Mesenchymal stem cell (in vitro differentiated cells and primary cell): ENCODE measurements at regions not wholly inside any gene's neighbourhood (a gene's known extent, or its start where the extent isn't known, plus 50 kb on each side); places are given as distances from the start of the nearest gene placed in this dataset.

ENCODE experiments used
- DNase-seq: peaks from one replicate; pipeline ENCODE4 v3.0.0-alpha.2; 2013
- H2AFZ ChIP-seq: one replicate; pipeline ENCODE4 v1.6.1; 2013; ENCODE audit warnings: low read depth, mild to moderate bottlenecking, control low read depth, inconsistent platforms, low read length, moderate library complexity
- H2AK5ac ChIP-seq: 2 replicates; pipeline ENCODE4 v1.6.1; 2013; ENCODE audit warnings: low read length, moderate library complexity, mild to moderate bottlenecking, inconsistent platforms; ENCODE audit not compliant: severe bottlenecking
- H2BK120ac ChIP-seq: one replicate; pipeline ENCODE4 v1.6.1; 2013; ENCODE audit warnings: low read depth, mild to moderate bottlenecking, inconsistent platforms, low read length, moderate library complexity
- H2BK12ac ChIP-seq, 2 experiments: one replicate each; pipeline ENCODE4 v1.6.1; 2013; ENCODE audit warnings: inconsistent platforms in 2 of 2, low read length in 2 of 2, mild to moderate bottlenecking in 2 of 2, moderate library complexity in 2 of 2, control low read depth in 1 of 2
- H2BK15ac ChIP-seq: one replicate; pipeline ENCODE4 v1.6.1; 2013; ENCODE audit warnings: mild to moderate bottlenecking, low read depth, inconsistent platforms; ENCODE audit not compliant: poor library complexity, severe bottlenecking
- H2BK5ac ChIP-seq: 2 replicates; pipeline ENCODE4 v1.6.1; 2013; ENCODE audit warnings: low read depth, mild to moderate bottlenecking, low read length, control low read depth, inconsistent platforms; ENCODE audit not compliant: poor library complexity, severe bottlenecking
- H3K14ac ChIP-seq, 2 experiments: one replicate each; pipeline ENCODE4 v1.6.1; 2013; ENCODE audit warnings: inconsistent platforms in 2 of 2, low read length in 2 of 2, control low read depth in 1 of 2, mild to moderate bottlenecking in 1 of 2, moderate library complexity in 1 of 2
- H3K18ac ChIP-seq, 2 experiments: one replicate each; pipeline ENCODE4 v1.6.1; 2013; ENCODE audit warnings: inconsistent platforms in 2 of 2, low read length in 2 of 2, control low read depth in 1 of 2, low read depth in 1 of 2, mild to moderate bottlenecking in 1 of 2
- H3K23ac ChIP-seq, 2 experiments: one replicate each; pipeline ENCODE4 v1.6.1; 2013; ENCODE audit warnings: inconsistent platforms in 2 of 2, low read length in 2 of 2, mild to moderate bottlenecking in 2 of 2, moderate library complexity in 2 of 2, control low read depth in 1 of 2
- H3K27ac ChIP-seq: 2 replicates; pipeline ENCODE4 v1.5.1; 2013; ENCODE audit warnings: mild to moderate bottlenecking, moderate library complexity, low read length, control low read depth, inconsistent platforms; ENCODE audit not compliant: poor library complexity, severe bottlenecking
- H3K27me3 ChIP-seq, 2 experiments: 2 replicates each; pipeline versions ENCODE4 v1.6.1 to v1.7.0; 2013; ENCODE audit warnings: low read length in 2 of 2, mild to moderate bottlenecking in 2 of 2, moderate library complexity in 2 of 2, control low read depth in 1 of 2, inconsistent platforms in 1 of 2; ENCODE audit not compliant: control insufficient read depth in 1 of 2, insufficient read depth in 1 of 2
- H3K36me3 ChIP-seq, 2 experiments: 2 replicates each; pipeline versions ENCODE4 v1.6.1 to v1.7.0; 2013; ENCODE audit warnings: low read length in 2 of 2, control low read depth in 1 of 2, inconsistent platforms in 1 of 2, low read depth in 1 of 2, mild to moderate bottlenecking in 1 of 2; ENCODE audit not compliant: insufficient read depth in 2 of 2, control insufficient read depth in 1 of 2
- H3K4ac ChIP-seq, 2 experiments: one replicate each; pipeline ENCODE4 v1.6.1; 2013; ENCODE audit warnings: inconsistent platforms in 2 of 2, low read length in 2 of 2, mild to moderate bottlenecking in 2 of 2, moderate library complexity in 2 of 2, control low read depth in 1 of 2, low read depth in 1 of 2
- H3K4me1 ChIP-seq: 2 replicates; pipeline ENCODE4 v1.6.1; 2013; ENCODE audit warnings: low read depth, low read length, control low read depth; ENCODE audit not compliant: control insufficient read depth, insufficient read depth
- H3K4me2 ChIP-seq: 2 replicates; pipeline ENCODE4 v1.6.1; 2013; ENCODE audit warnings: low read length, mild to moderate bottlenecking, inconsistent platforms; ENCODE audit not compliant: poor library complexity, severe bottlenecking
- H3K4me3 ChIP-seq, 2 experiments: 2 replicates each; pipeline versions ENCODE4 v1.5.1 to v1.7.0; 2013; ENCODE audit warnings: low read length in 2 of 2, mild to moderate bottlenecking in 2 of 2, control low read depth in 1 of 2, low read depth in 1 of 2; ENCODE audit not compliant: insufficient read depth in 1 of 2
- H3K79me1 ChIP-seq: replicated peaks from 2 replicates; pipeline ENCODE4 v1.6.1; 2013; ENCODE audit warnings: mild to moderate bottlenecking, control low read depth, low read length, inconsistent platforms; ENCODE audit not compliant: poor library complexity, severe bottlenecking
- H3K9ac ChIP-seq: 2 replicates; pipeline ENCODE4 v1.7.0; 2013; ENCODE audit warnings: mild to moderate bottlenecking, low read length, moderate library complexity
- H3K9me3 ChIP-seq: 2 replicates; pipeline ENCODE4 v1.7.0; 2013; ENCODE audit warnings: mild to moderate bottlenecking, low read length; ENCODE audit not compliant: control insufficient read depth
- H4K8ac ChIP-seq: one replicate; pipeline ENCODE4 v1.6.1; 2013; ENCODE audit warnings: inconsistent platforms, mild to moderate bottlenecking, low read length, moderate library complexity
- H4K91ac ChIP-seq: one replicate; pipeline ENCODE4 v1.6.1; 2013; ENCODE audit warnings: mild to moderate bottlenecking, low read length, inconsistent platforms
- WGBS: methylation state at CpG from one replicate; pipeline ENCODE4 v1.1.7; 2013; ENCODE audit warnings: mixed read lengths; 5-methylcytosine and 5-hydroxymethylcytosine counted together

DNA sequence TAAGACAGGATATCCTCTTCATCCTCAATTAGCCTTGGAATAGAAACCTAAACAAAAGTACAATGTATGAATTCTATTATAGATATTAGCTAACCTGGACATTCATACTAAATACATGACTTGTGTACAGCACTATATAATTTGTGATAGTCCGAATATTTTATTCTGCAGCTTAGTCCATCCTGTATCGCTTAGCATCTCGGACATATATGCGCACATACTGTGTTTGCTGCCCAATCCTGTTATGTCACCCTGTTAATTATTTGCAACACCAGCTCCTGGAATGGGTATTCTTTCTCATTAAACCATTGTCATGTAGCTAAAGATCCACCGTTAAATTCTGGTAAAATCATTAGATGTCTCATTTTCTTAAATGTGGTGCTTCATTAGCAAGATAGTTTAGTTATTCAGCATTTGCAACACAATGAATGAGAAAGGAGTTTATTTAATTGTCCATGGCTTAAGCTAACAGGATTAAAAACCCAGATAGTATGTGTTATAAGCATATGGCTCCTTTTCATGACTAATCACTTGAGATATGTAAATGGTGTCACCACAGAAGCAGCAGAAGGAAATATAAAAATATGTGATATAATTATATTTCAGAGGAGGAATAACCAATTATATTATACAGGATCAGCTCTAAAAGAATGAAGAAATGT is 156.0 kb upstream of the ARHGAP5 start:
- no peaks in the 10 kb centered on the region for H3K36me3 ChIP-seq
- H3K4me2 ChIP-seq: no peak overlapping the region
- no peak overlapping the region for H3K4me3 ChIP-seq
- H2AK5ac ChIP-seq: no peak overlapping the region
- no peak overlapping the region for H4K8ac ChIP-seq
- no peak for DNase-seq
- WGBS: over 99% methylated on average over 4 of the region's 5 CpGs
- H3K4ac ChIP-seq: no peak overlapping the region
- no peak overlapping the region for H2BK120ac ChIP-seq
- no peak overlapping the region for H3K9ac ChIP-seq
- H3K4me1 ChIP-seq: no peaks in the 10 kb centered on the region
- H4K91ac ChIP-seq: no peak overlapping the region
- H2BK5ac ChIP-seq: no peak overlapping the region
- H3K18ac ChIP-seq: no peak overlapping the region
- H3K23ac ChIP-seq: no peak overlapping the region
- no peak overlapping the region for H3K27ac ChIP-seq
- no peak overlapping the region for H2BK15ac ChIP-seq
- no peak overlapping the region for H3K14ac ChIP-seq
- H2BK12ac ChIP-seq: no peak overlapping the region
- no peaks in the 10 kb centered on the region for H3K9me3 ChIP-seq
- H3K27me3 ChIP-seq: no peaks in the 10 kb centered on the region
- no peak overlapping the region for H2AFZ ChIP-seq
- no peaks in the 10 kb centered on the region for H3K79me1 ChIP-seq

DNA sequence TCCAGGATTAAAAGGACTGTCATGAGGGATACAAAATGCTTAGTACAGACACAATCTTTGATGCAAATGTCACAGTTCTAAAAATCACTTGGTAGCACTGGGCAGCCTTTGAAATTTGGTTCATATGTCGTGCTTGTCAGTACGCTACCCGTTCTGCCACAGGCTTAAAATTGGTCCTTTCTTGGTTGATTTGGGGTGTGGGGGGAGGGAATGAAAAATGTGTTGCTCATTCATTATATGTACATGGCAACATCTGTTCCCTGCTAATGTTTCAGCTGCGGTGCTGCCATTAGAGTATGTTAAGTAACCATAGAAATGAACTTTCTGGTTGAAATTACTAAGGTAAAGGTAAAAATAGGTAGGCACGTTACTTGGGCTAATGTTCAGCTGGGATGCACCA is 155.4 kb upstream of the ARHGAP5 start:
- DNase-seq: no peak
- Histone ChIP-seq H3K27ac (no peak overlapping the region), H3K9ac (no peak overlapping the region), H3K23ac (no peak overlapping the region), H3K27me3 (no peaks in the 10 kb centered on the region), H2BK15ac (no peak overlapping the region), H2BK12ac (no peak overlapping the region), H4K8ac (no peak overlapping the region), H3K36me3 (no peaks in the 10 kb centered on the region), H3K4me3 (no peak overlapping the region), H2AFZ (no peak overlapping the region), H3K79me1 (no peaks in the 10 kb centered on the region), H2BK120ac (no peak overlapping the region), H3K9me3 (no peaks in the 10 kb centered on the region), H3K4me2 (no peak overlapping the region), H3K4me1 (no peaks in the 10 kb centered on the region), H3K14ac (no peak overlapping the region), H2AK5ac (no peak overlapping the region), H3K18ac (no peak overlapping the region), H4K91ac (no peak overlapping the region), H2BK5ac (no peak overlapping the region), H3K4ac (no peak overlapping the region)
- 96% methylated on average over 5 of the region's 5 CpGs for WGBS

DNA sequence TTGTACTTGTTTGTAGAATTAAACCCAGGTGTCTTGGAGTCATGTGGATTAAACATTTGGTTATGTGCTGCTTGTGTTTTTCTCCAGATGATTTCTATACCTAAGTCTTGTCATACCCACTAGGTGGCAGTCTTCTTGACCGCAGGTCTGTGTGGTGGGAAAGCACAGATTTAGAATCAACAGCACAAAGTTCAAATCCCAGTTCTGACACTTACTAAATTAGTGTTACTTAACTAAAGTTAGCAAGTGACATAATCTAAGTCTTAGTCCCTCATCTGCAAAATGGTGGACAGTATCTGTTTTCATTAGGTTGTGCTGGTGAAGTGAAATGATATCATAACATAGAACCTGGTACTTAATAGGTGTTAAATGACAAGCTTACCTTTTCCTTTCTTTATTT is 151.0 kb upstream of the ARHGAP5 start:
- Histone ChIP-seq H3K4me1 (peaks cover 3% of the 10 kb centered on the region), H2AFZ (no peak overlapping the region), H3K18ac (no peak overlapping the region), H3K27me3 (no peaks in the 10 kb centered on the region), H3K4me2 (no peak overlapping the region), H3K9ac (no peak overlapping the region), H3K36me3 (no peaks in the 10 kb centered on the region), H2BK12ac (no peak overlapping the region), H2BK5ac (no peak overlapping the region), H3K27ac (no peak overlapping the region), H3K4me3 (no peak overlapping the region), H2AK5ac (no peak overlapping the region), H3K14ac (no peak overlapping the region), H3K9me3 (no peaks in the 10 kb centered on the region), H3K23ac (no peak overlapping the region), H2BK15ac (no peak overlapping the region), H3K4ac (no peak overlapping the region), H3K79me1 (no peaks in the 10 kb centered on the region), H4K8ac (no peak overlapping the region), H2BK120ac (no peak overlapping the region), H4K91ac (no peak overlapping the region)
- peak; percentile 50 for DNase-seq
- no CpG with 5 or more reads among the region's 1 CpG for WGBS

DNA sequence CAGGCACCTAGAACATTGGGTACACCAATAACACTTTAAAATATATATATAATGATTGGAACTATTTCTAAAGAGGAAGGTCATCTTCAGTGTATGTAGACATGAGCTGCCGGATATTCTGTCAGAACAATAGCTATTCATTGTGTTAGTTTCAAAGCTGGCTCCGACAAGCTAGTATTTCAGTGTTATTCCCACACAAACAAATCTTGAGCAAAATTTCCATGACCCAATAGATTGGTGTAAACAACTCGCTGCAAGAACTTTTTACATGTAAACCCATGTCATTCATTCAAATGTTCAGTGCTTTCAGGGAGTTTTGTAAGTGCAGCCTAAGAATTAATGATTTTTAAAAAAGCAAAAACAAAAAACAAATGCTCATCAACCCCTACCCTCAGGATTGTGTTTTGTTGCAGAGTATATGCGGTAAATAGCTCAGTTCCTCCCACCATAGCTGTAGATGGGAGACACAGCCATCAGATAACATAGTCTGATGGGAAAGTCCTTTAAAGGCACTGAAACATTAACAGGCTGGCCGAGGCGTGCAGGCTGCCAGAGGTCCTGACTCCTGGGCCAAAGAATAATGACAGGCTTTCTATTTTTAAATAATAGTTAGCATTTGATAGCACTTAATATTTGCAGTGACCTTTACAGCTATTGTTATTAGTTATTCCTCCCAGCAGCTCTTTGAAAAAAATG is 150.3 kb upstream of the ARHGAP5 start:
- Histone ChIP-seq H4K91ac (no peak overlapping the region), H4K8ac (no peak overlapping the region), H2AFZ (no peak overlapping the region), H3K9ac (peak overlapping the region; percentile 59), H3K27me3 (no peaks in the 10 kb centered on the region), H3K9me3 (no peaks in the 10 kb centered on the region), H3K27ac (peak overlapping the region; percentile 76), H3K4me3 (no peak overlapping the region), H3K4ac (no peak overlapping the region), H3K14ac (no peak overlapping the region), H2BK12ac (no peak overlapping the region), H2BK15ac (no peak overlapping the region), H3K4me1 (peaks cover 3% of the 10 kb centered on the region), H3K36me3 (no peaks in the 10 kb centered on the region), H3K4me2 (peak overlapping the region; percentile 33), H2AK5ac (no peak overlapping the region), H3K79me1 (no peaks in the 10 kb centered on the region), H3K18ac (no peak overlapping the region), H2BK120ac (no peak overlapping the region), H3K23ac (no peak overlapping the region), H2BK5ac (no peak overlapping the region)
- 79% methylated on average over 3 of the region's 6 CpGs for WGBS
- DNase-seq: peak; percentile 80
